Type B pancreatic cell (in vitro differentiated cells): ENCODE measurements at regions not wholly inside any gene's neighbourhood (a gene's known extent, or its start where the extent isn't known, plus 50 kb on each side); places are given as distances from the start of the nearest gene placed in this dataset.

Experiments used
- DNase-seq: peaks from one replicate; pipeline ENCODE4 v3.0.0; 2021; ENCODE audit warnings: mixed read lengths; ENCODE audit not compliant: unreplicated experiment; ENCODE audit errors: extremely low spot score
- H3K27ac Mint-ChIP-seq: 2 replicates; pipeline ENCODE4 v1.8.0; 2021; ENCODE audit warnings: mild to moderate bottlenecking, mixed read lengths
- H3K27me3 Mint-ChIP-seq: 2 replicates; pipeline ENCODE4 v1.8.0; 2021; ENCODE audit warnings: mixed read lengths
- H3K36me3 Mint-ChIP-seq: 2 replicates; pipeline ENCODE4 v1.8.0; 2021; ENCODE audit warnings: mixed read lengths
- H3K4me1 Mint-ChIP-seq: one replicate; pipeline ENCODE4 v1.8.0; 2021; ENCODE audit warnings: mixed read lengths; ENCODE audit not compliant: unreplicated experiment
- H3K4me3 Mint-ChIP-seq: 2 replicates; pipeline ENCODE4 v1.8.0; 2021; ENCODE audit warnings: mild to moderate bottlenecking, mixed read lengths
- H3K9me3 Mint-ChIP-seq: 2 replicates; pipeline ENCODE4 v1.8.0; 2021; ENCODE audit warnings: mixed read lengths
- CTCF ChIP-seq: fragments of 200-600 bp; sonication (generic); conservative IDR thresholded peaks from 2 replicates; pipeline ENCODE4 v1.5.0; 2021; ENCODE audit warnings: antibody characterized with exemption, mild to moderate bottlenecking

- DNase-seq, result no peak
- no peaks in the 10 kb centered on the region for H3K36me3 Mint-ChIP-seq
- no peaks in the 10 kb centered on the region for H3K27me3 Mint-ChIP-seq
- TF ChIP-seq CTCF, result no peak
- no peak overlapping the region for H3K27ac Mint-ChIP-seq
- no peak overlapping the region for H3K4me3 Mint-ChIP-seq
- peaks cover 5% of the 10 kb centered on the region for H3K9me3 Mint-ChIP-seq
- H3K4me1 Mint-ChIP-seq, result peaks cover 9% of the 10 kb centered on the region
These were observed 55.5 kb upstream of the PIK3C3 start for GRCh38 chr18:41899535-41899934.

GRCh38 chr18:41893432-41893831, 61.6 kb upstream of the PIK3C3 start:
- Mint-ChIP-seq H3K9me3 (peaks cover 5% of the 10 kb centered on the region), H3K27ac (no peak overlapping the region), H3K4me3 (no peak overlapping the region), H3K27me3 (no peaks in the 10 kb centered on the region), H3K36me3 (peaks cover 3% of the 10 kb centered on the region), H3K4me1 (peaks cover 4% of the 10 kb centered on the region)
- no peak for TF ChIP-seq CTCF
- DNase-seq, result no peak

GRCh38 chr18:41887100-41887499, 67.9 kb upstream of the PIK3C3 start:
- no peaks in the 10 kb centered on the region for H3K9me3 Mint-ChIP-seq
- peaks cover 3% of the 10 kb centered on the region for H3K27me3 Mint-ChIP-seq
- TF ChIP-seq CTCF, result no peak
- H3K36me3 Mint-ChIP-seq, result peaks cover 3% of the 10 kb centered on the region
- DNase-seq, result no peak
- no peak overlapping the region for H3K27ac Mint-ChIP-seq
- H3K4me1 Mint-ChIP-seq, result no peaks in the 10 kb centered on the region
- no peak overlapping the region for H3K4me3 Mint-ChIP-seq

GRCh38 chr18:41886126-41886807, 68.8 kb upstream of the PIK3C3 start:
- Mint-ChIP-seq H3K27me3 (peaks cover 3% of the 10 kb centered on the region), H3K36me3 (no peaks in the 10 kb centered on the region), H3K9me3 (no peaks in the 10 kb centered on the region), H3K4me1 (no peaks in the 10 kb centered on the region), H3K4me3 (no peak overlapping the region), H3K27ac (no peak overlapping the region)
- no peak for TF ChIP-seq CTCF
- no peak for DNase-seq

GRCh38 chr18:41881285-41881684, 73.7 kb upstream of the PIK3C3 start:
- TF ChIP-seq CTCF, result no peak
- no peaks in the 10 kb centered on the region for H3K4me1 Mint-ChIP-seq
- no peaks in the 10 kb centered on the region for H3K9me3 Mint-ChIP-seq
- H3K36me3 Mint-ChIP-seq, result no peaks in the 10 kb centered on the region
- H3K27ac Mint-ChIP-seq, result no peak overlapping the region
- no peak overlapping the region for H3K4me3 Mint-ChIP-seq
- H3K27me3 Mint-ChIP-seq, result no peaks in the 10 kb centered on the region
- no peak for DNase-seq

GRCh38 chr18:41879256-41879655, 75.8 kb upstream of the PIK3C3 start:
- Mint-ChIP-seq H3K27me3 (no peaks in the 10 kb centered on the region), H3K9me3 (no peaks in the 10 kb centered on the region), H3K4me1 (no peaks in the 10 kb centered on the region), H3K4me3 (no peak overlapping the region), H3K36me3 (no peaks in the 10 kb centered on the region), H3K27ac (no peak overlapping the region)
- no peak for TF ChIP-seq CTCF
- no peak for DNase-seq
